ENCODE measurements at regions not wholly inside any gene's neighbourhood (a gene's known extent, or its start where the extent isn't known, plus 50 kb on each side); places are given as distances from the start of the nearest gene placed in this dataset.

DNA sequence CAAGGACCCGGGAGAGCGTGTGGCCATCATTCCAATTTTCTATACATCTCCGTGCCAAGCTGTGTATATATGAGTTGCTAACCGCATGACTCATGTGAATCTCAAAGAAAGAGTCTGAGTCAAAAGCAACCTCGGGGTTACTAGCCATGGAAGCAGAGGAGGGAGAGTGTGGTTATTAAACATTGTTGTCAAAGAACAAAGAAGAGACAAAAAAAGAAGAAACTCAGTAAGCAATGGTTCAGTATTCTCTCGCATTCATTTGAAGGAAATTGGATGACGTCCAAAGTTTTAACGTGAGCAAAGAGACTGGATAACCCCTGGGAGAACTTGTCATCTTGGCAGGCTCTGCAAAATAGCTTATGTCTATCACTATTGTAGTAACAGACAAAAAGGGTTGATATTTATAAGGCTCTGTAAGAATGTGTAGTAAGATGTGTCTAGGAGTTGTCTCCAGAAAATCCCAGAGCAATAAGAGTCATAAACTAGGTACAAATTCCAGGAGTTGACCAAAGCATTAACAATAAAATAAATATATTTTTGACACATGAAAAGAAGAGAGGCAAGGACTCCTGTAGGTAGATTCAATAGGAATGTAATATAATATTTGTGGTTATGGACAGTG, 52.8 kb upstream of the GRM7 start:
- no peak for DNase-seq (ENCODE audit: low read depth in 1 of 2, low spot score in 1 of 2)

DNA sequence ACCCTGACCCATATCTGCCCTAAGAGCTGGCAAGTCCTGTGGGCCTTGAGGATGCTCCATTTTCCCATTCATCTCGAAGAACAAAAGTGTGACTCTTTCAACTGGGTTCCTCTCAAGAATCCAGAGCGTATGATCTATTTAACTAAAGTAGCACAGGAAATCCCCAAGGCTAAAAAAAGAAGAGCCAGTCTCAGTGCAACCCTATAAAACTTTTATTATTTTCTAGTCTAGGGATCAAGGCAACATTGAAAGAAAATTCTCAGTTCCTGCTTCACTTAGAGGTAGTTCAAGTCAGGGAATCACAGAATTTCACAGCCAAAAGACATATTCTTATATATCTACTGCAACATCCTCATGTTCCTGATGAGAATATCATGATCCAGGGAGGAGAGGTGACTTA, 51.6 kb upstream of the GRM7 start:
- DNase-seq (ENCODE audit: low read depth in 1 of 2, low spot score in 1 of 2) = no peak
